ENCODE measurements at regions not wholly inside any gene's neighbourhood (a gene's known extent, or its start where the extent isn't known, plus 50 kb on each side); places are given as distances from the start of the nearest gene placed in this dataset.

GRCh38 chr9:31114346-31114745, 1270.1 kb upstream of the ACO1 start:
- no peaks in the 10 kb centered on the region for H4K20me1 ChIP-seq (ENCODE audit: insufficient read depth, low read length)
- no peaks in the 10 kb centered on the region for H3K27me3 ChIP-seq (ENCODE audit: control insufficient read depth, insufficient read depth, low read length)
- no peak overlapping the region for H3K56ac ChIP-seq (ENCODE audit: extremely low read depth, insufficient read depth, low read length)
- no peak overlapping the region for H3K23ac ChIP-seq (ENCODE audit: low read depth, low read length)
- no peak overlapping the region for H3K14ac ChIP-seq (replicated peaks; ENCODE audit: low read depth, low read length)
- H4K8ac ChIP-seq (ENCODE audit: low read depth in 2 of 2, low read length in 2 of 2) = no peak overlapping the region
- no peaks in the 10 kb centered on the region for H3K9me1 ChIP-seq (ENCODE audit: insufficient read depth, low read length)
- no peak overlapping the region for H3K4me2 ChIP-seq (ENCODE audit: low read depth, low read length)
- H4K91ac ChIP-seq (ENCODE audit: insufficient read depth, low read depth, low read length) = no peak overlapping the region
- H4K5ac ChIP-seq (ENCODE audit: low read depth, low read length) = no peak overlapping the region
- no peak overlapping the region for H2AK9ac ChIP-seq (replicated peaks; ENCODE audit: low read depth, low read length, poor library complexity)
- CTCF ChIA-PET = no interaction called here
- H2BK5ac ChIP-seq (ENCODE audit: low read depth, low read length, poor library complexity, severe bottlenecking) = no peak overlapping the region
- dilution Hi-C loops (cut with HindIII; ENCODE audit: low sequenced_read_pairs, unreplicated experiment) (no loop called here), intact Hi-C loops (cut with micrococcal nuclease) (no loop called here), in situ Hi-C loops (cut with MboI; ENCODE audit: low sequenced_read_pairs) (no loop called here)
- H3K36me3 ChIP-seq (ENCODE audit: control insufficient read depth, insufficient read depth, low read length) = no peaks in the 10 kb centered on the region
- 60% methylated on average over 1 of the region's 1 CpG; no CpG with 5 or more reads in 1 of the 2 experiments for WGBS, 2 experiments (ENCODE audit: extremely low coverage in 2 of 2, insufficient read length in 1 of 2)
- no peak overlapping the region for H3K18ac ChIP-seq (ENCODE audit: low read depth, low read length)
- no peaks in the 10 kb centered on the region for H3K4me1 ChIP-seq (ENCODE audit: control insufficient read depth, insufficient read depth, low read length)
- no peak overlapping the region for H3K9ac ChIP-seq (ENCODE audit: low read depth, low read length)
- H2BK120ac ChIP-seq (ENCODE audit: low read depth, low read length) = no peak overlapping the region
- no peak overlapping the region for H3K27ac ChIP-seq (ENCODE audit: insufficient read depth, low read length)
- H2BK20ac ChIP-seq (ENCODE audit: low read depth, low read length) = no peak overlapping the region
- no peak overlapping the region for H2AFZ ChIP-seq (replicated peaks; ENCODE audit: low read length, poor library complexity)
- TF ChIP-seq CHD1 (IDR thresholded peaks at IDR 0.05; ENCODE audit: low read depth, low read length) = no peak
- no peak for TF ChIP-seq ELK1 (IDR thresholded peaks at IDR 0.05; ENCODE audit: borderline replicate concordance, low read depth, low read length)
- TF ChIP-seq NFE2L2 (IDR thresholded peaks at IDR 0.05; ENCODE audit: low read depth, low read length) = no peak
- no peak for TF ChIP-seq RCOR1 (IDR thresholded peaks at IDR 0.05; ENCODE audit: insufficient replicate concordance, low read length)
- TF ChIP-seq, protein P1, sequence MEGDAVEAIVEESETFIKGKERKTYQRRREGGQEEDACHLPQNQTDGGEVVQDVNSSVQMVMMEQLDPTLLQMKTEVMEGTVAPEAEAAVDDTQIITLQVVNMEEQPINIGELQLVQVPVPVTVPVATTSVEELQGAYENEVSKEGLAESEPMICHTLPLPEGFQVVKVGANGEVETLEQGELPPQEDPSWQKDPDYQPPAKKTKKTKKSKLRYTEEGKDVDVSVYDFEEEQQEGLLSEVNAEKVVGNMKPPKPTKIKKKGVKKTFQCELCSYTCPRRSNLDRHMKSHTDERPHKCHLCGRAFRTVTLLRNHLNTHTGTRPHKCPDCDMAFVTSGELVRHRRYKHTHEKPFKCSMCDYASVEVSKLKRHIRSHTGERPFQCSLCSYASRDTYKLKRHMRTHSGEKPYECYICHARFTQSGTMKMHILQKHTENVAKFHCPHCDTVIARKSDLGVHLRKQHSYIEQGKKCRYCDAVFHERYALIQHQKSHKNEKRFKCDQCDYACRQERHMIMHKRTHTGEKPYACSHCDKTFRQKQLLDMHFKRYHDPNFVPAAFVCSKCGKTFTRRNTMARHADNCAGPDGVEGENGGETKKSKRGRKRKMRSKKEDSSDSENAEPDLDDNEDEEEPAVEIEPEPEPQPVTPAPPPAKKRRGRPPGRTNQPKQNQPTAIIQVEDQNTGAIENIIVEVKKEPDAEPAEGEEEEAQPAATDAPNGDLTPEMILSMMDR (conservative IDR thresholded peaks at IDR 0.05; ENCODE audit: low read depth, low read length) = no peak
- TF ChIP-seq RFX5 (IDR thresholded peaks at IDR 0.05; ENCODE audit: low read depth, low read length) = no peak
- no peak for DNase-seq
- BruUV-seq (replicated peaks) = no TSS peak
- no peak overlapping the region for H2AK5ac ChIP-seq (ENCODE audit: low read depth, low read length)
- H2BK15ac ChIP-seq (ENCODE audit: low read depth, low read length) = no peak overlapping the region
- no peak overlapping the region for H3K4me3 ChIP-seq (ENCODE audit: insufficient read depth, low read depth, low read length)
- no peaks in the 10 kb centered on the region for H3K9me3 ChIP-seq (ENCODE audit: control insufficient read depth, insufficient read depth, low read length)
- H3K79me1 ChIP-seq (ENCODE audit: low read depth in 1 of 2, low read length in 2 of 2) = no peaks in the 10 kb centered on the region
- ATAC-seq (ENCODE audit: low read depth) = no peak
- H3K4ac ChIP-seq (ENCODE audit: low read depth, low read length) = no peak overlapping the region
- POLR2A ChIA-PET (ENCODE audit: unreplicated experiment) = no interaction called here
